HG02798 (cell line): ENCODE measurements at regions not wholly inside any gene's neighbourhood (a gene's known extent, or its start where the extent isn't known, plus 50 kb on each side); places are given as distances from the start of the nearest gene placed in this dataset.

ENCODE experiments used
- ATAC-seq: cut with Tn5 transposase; IDR thresholded peaks from one replicate; pipeline ENCODE4 v1.9.1; 2021; ENCODE audit warnings: mild to moderate bottlenecking; ENCODE audit not compliant: unreplicated experiment, poor library complexity

- no peak for ATAC-seq
Measured at GRCh38 chr13:33369073-33369472, 83.5 kb upstream of the STARD13 start.

GRCh38 chr13:33372251-33372919 is 86.8 kb upstream of the STARD13 start:
- no peak for ATAC-seq

GRCh38 chr13:33373624-33374023 is 88.1 kb upstream of the STARD13 start:
- ATAC-seq, result no peak

GRCh38 chr13:33375421-33375820 is 89.9 kb upstream of the STARD13 start:
- ATAC-seq, result no peak

- no peak for ATAC-seq
Measured at GRCh38 chr13:33376212-33376611, 90.7 kb upstream of the STARD13 start.

- no peak for ATAC-seq
Measured at GRCh38 chr13:33377411-33377810, 91.9 kb upstream of the STARD13 start.

- no peak for ATAC-seq
Measured at GRCh38 chr13:33377825-33378224, 92.3 kb upstream of the STARD13 start.

GRCh38 chr13:33379608-33380007 is 94.1 kb upstream of the STARD13 start:
- no peak for ATAC-seq

- no peak for ATAC-seq
Measured at GRCh38 chr13:33380487-33381079, 95.0 kb upstream of the STARD13 start.

- no peak for ATAC-seq
Measured at GRCh38 chr13:33381180-33381579, 95.6 kb upstream of the STARD13 start.

- ATAC-seq, result no peak
Measured at GRCh38 chr13:33381906-33382305, 96.4 kb upstream of the STARD13 start.

GRCh38 chr13:33383724-33384577 is 98.4 kb upstream of the STARD13 start:
- ATAC-seq, result no peak

- no peak for ATAC-seq
Measured at GRCh38 chr13:33388286-33388998, 102.9 kb upstream of the STARD13 start.

GRCh38 chr13:33392794-33393405 is 107.3 kb upstream of the STARD13 start:
- no peak for ATAC-seq

- ATAC-seq, result no peak
Measured at GRCh38 chr13:33394294-33394932, 108.9 kb upstream of the STARD13 start.

- ATAC-seq, result no peak
Measured at GRCh38 chr13:33401238-33401637, 115.7 kb upstream of the STARD13 start.

GRCh38 chr13:33402975-33403374 is 117.4 kb upstream of the STARD13 start:
- no peak for ATAC-seq

- ATAC-seq, result no peak
Measured at GRCh38 chr13:33403807-33404362, 118.3 kb upstream of the STARD13 start.

- ATAC-seq, result no peak
Measured at GRCh38 chr13:33405371-33405770, 119.8 kb upstream of the STARD13 start.
